ENCODE measurements at regions not wholly inside any gene's neighbourhood (a gene's known extent, or its start where the extent isn't known, plus 50 kb on each side); places are given as distances from the start of the nearest gene placed in this dataset.

- TF ChIP-seq POLR2A (IDR thresholded peaks at IDR 0.05) (no peak), CTCF (IDR thresholded peaks at IDR 0.05 in 4 of 5, conservative IDR thresholded peaks at IDR 0.05 in 1 of 5) (no peak)
These were observed 72.3 kb downstream of the KLF6 start for GRCh38 chr10:3712707-3713106.

Measured in gastrocnemius medialis (tissue), 4 donors.